IMR-90 (cell line): ENCODE measurements at regions not wholly inside any gene's neighbourhood (a gene's known extent, or its start where the extent isn't known, plus 50 kb on each side); places are given as distances from the start of the nearest gene placed in this dataset.

Experiments used
- ATAC-seq: fragments of 200-7000 bp; cut with Tn5 transposase; 2 replicates; pipeline ENCODE4 v1.9.1; 2020; ENCODE audit warnings: low read depth, mild to moderate bottlenecking, moderate library complexity
- BruUV-seq: library from RNA; stranded (reverse); fragments of 400-500 nt; replicated peaks from 2 replicates; lab custom pipeline; 2021; lab: Mats Ljungman, UMichigan
- CTCF ChIA-PET: fragments of 300-600 bp; formaldehyde crosslinking; extraction: SDS; loops from one replicate; lab custom pipeline; 2021; ENCODE audit warnings: antibody characterized with exemption; lab: Yijun Ruan, JAX
- POLR2A ChIA-PET: fragments of 300-600 bp; sonication (Branson Sonifier 250); formaldehyde crosslinking; loops from one replicate; lab custom pipeline; 2022; ENCODE audit warnings: antibody characterized with exemption; ENCODE audit not compliant: unreplicated experiment; lab: Charles Lee
- DNase-seq: peaks from one replicate; pipeline ENCODE4 v3.0.0; 2013
- H2AFZ ChIP-seq: replicated peaks from 2 replicates; pipeline ENCODE3; 2013; ENCODE audit warnings: low read length, mild to moderate bottlenecking; ENCODE audit not compliant: poor library complexity
- H2AK5ac ChIP-seq: 2 replicates; pipeline ENCODE4 v1.6.1; 2013; ENCODE audit warnings: low read depth, low read length, inconsistent platforms
- H2AK9ac ChIP-seq: replicated peaks from 2 replicates; pipeline ENCODE3; 2013; ENCODE audit warnings: mild to moderate bottlenecking, low read depth, low read length, moderate library complexity; ENCODE audit not compliant: poor library complexity
- H2BK120ac ChIP-seq: 2 replicates; pipeline ENCODE4 v1.6.1; 2013; ENCODE audit warnings: low read depth, low read length, inconsistent platforms
- H2BK15ac ChIP-seq: 3 replicates; pipeline ENCODE4 v1.6.1; 2013; ENCODE audit warnings: low read depth, low read length, inconsistent platforms
- H2BK20ac ChIP-seq: 2 replicates; pipeline ENCODE4 v1.6.1; 2013; ENCODE audit warnings: low read depth, mild to moderate bottlenecking, inconsistent platforms, low read length, moderate library complexity
- H2BK5ac ChIP-seq: 2 replicates; pipeline ENCODE4 v1.6.1; 2013; ENCODE audit warnings: mild to moderate bottlenecking, low read depth, low read length, inconsistent platforms; ENCODE audit not compliant: poor library complexity, severe bottlenecking
- H3K14ac ChIP-seq: replicated peaks from 2 replicates; pipeline ENCODE4 v1.6.1; 2013; ENCODE audit warnings: low read depth, low read length, inconsistent platforms
- H3K18ac ChIP-seq: 2 replicates; pipeline ENCODE4 v1.6.1; 2013; ENCODE audit warnings: low read depth, low read length, control low read depth
- H3K23ac ChIP-seq: 2 replicates; pipeline ENCODE4 v1.6.1; 2013; ENCODE audit warnings: low read depth, low read length, inconsistent platforms
- H3K27ac ChIP-seq: 2 replicates; pipeline ENCODE4 v1.5.1; 2013; ENCODE audit warnings: mild to moderate bottlenecking, control low read depth, low read length; ENCODE audit not compliant: insufficient read depth
- H3K27me3 ChIP-seq: 2 replicates; pipeline ENCODE4 v1.6.1; 2013; ENCODE audit warnings: low read length; ENCODE audit not compliant: control insufficient read depth, insufficient read depth
- H3K36me3 ChIP-seq: 2 replicates; pipeline ENCODE4 v1.6.1; 2013; ENCODE audit warnings: low read length, mixed read lengths; ENCODE audit not compliant: control insufficient read depth, insufficient read depth
- H3K4ac ChIP-seq: 2 replicates; pipeline ENCODE4 v1.6.1; 2013; ENCODE audit warnings: low read depth, low read length, inconsistent platforms
- H3K4me1 ChIP-seq: 2 replicates; pipeline ENCODE4 v1.6.1; 2013; ENCODE audit warnings: low read length, mixed read lengths; ENCODE audit not compliant: control insufficient read depth, insufficient read depth
- H3K4me2 ChIP-seq: 2 replicates; pipeline ENCODE4 v1.6.1; 2013; ENCODE audit warnings: low read depth, mild to moderate bottlenecking, control low read depth, low read length, moderate library complexity
- H3K4me3 ChIP-seq: 2 replicates; pipeline ENCODE4 v1.5.1; 2013; ENCODE audit warnings: low read depth, mild to moderate bottlenecking, control low read depth, low read length, moderate library complexity; ENCODE audit not compliant: insufficient read depth
- H3K56ac ChIP-seq: 2 replicates; pipeline ENCODE4 v1.6.1; 2013; ENCODE audit warnings: low read length, inconsistent platforms; ENCODE audit not compliant: insufficient read depth; ENCODE audit errors: extremely low read depth
- H3K79me1 ChIP-seq, 2 experiments: 2 replicates each; pipeline ENCODE4 v1.6.1; 2013; ENCODE audit warnings: low read length in 2 of 2, inconsistent platforms in 1 of 2, low read depth in 1 of 2
- H3K9ac ChIP-seq: 2 replicates; pipeline ENCODE4 v1.6.1; 2013; ENCODE audit warnings: low read depth, low read length, control low read depth
- H3K9me1 ChIP-seq: 2 replicates; pipeline ENCODE4 v1.6.1; 2013; ENCODE audit warnings: low read length, inconsistent platforms; ENCODE audit not compliant: insufficient read depth
- H3K9me3 ChIP-seq: 2 replicates; pipeline ENCODE4 v1.6.1; 2013; ENCODE audit warnings: low read length; ENCODE audit not compliant: control insufficient read depth, insufficient read depth
- H4K20me1 ChIP-seq: 2 replicates; pipeline ENCODE4 v1.6.1; 2013; ENCODE audit warnings: low read length, inconsistent platforms; ENCODE audit not compliant: insufficient read depth
- H4K5ac ChIP-seq: 2 replicates; pipeline ENCODE4 v1.6.1; 2013; ENCODE audit warnings: mild to moderate bottlenecking, low read depth, low read length, control low read depth
- H4K8ac ChIP-seq, 2 experiments: 2 replicates each; pipeline ENCODE4 v1.6.1; 2013; ENCODE audit warnings: low read depth in 2 of 2, low read length in 2 of 2, control low read depth in 1 of 2, inconsistent platforms in 1 of 2
- H4K91ac ChIP-seq: 2 replicates; pipeline ENCODE4 v1.6.1; 2013; ENCODE audit warnings: low read depth, low read length, inconsistent platforms; ENCODE audit not compliant: insufficient read depth
- BHLHE40 ChIP-seq: fragments of 150-350 bp; IDR thresholded peaks from 2 replicates; pipeline ENCODE4 v1.6.1; 2016; ENCODE audit warnings: mild to moderate bottlenecking, low read depth, low read length
- CEBPB ChIP-seq: IDR thresholded peaks from 2 replicates; pipeline ENCODE4 v1.6.1; 2012; ENCODE audit warnings: low read depth, low read length, improper control_type of control experiment
- CHD1 ChIP-seq: IDR thresholded peaks from 2 replicates; pipeline ENCODE4 v1.6.1; 2012; ENCODE audit warnings: low read depth, low read length, improper control_type of control experiment
- CTCF ChIP-seq: conservative IDR thresholded peaks from 2 replicates; pipeline ENCODE4 v1.5.1; 2012; ENCODE audit warnings: mild to moderate bottlenecking, low read depth, low read length, improper control_type of control experiment
- ELK1 ChIP-seq: fragments of 150-350 bp; IDR thresholded peaks from 2 replicates; pipeline ENCODE4 v1.6.1; 2016; ENCODE audit warnings: low read depth, mild to moderate bottlenecking, low read length, moderate library complexity, borderline replicate concordance
- FOS ChIP-seq: fragments of 150-350 bp; IDR thresholded peaks from 2 replicates; pipeline ENCODE4 v1.6.1; 2016; ENCODE audit warnings: low read depth, low read length
- MAFK ChIP-seq: IDR thresholded peaks from 2 replicates; pipeline ENCODE4 v1.6.1; 2012; ENCODE audit warnings: low read depth, low read length, improper control_type of control experiment
- MAZ ChIP-seq: IDR thresholded peaks from 2 replicates; pipeline ENCODE4 v1.6.1; 2012; ENCODE audit warnings: low read depth, mild to moderate bottlenecking, low read length, improper control_type of control experiment, moderate library complexity, borderline replicate concordance
- MXI1 ChIP-seq: IDR thresholded peaks from 2 replicates; pipeline ENCODE4 v1.6.1; 2012; ENCODE audit warnings: low read depth, mild to moderate bottlenecking, low read length, moderate library complexity, borderline replicate concordance
- NFE2L2 ChIP-seq: fragments of 150-350 bp; IDR thresholded peaks from 2 replicates; pipeline ENCODE4 v1.6.1; 2016; ENCODE audit warnings: low read depth, mild to moderate bottlenecking, low read length
- POLR2A ChIP-seq: IDR thresholded peaks from 2 replicates; pipeline ENCODE4 v1.6.1; 2012; ENCODE audit warnings: mild to moderate bottlenecking, low read depth, low read length
- RAD21 ChIP-seq: IDR thresholded peaks from 2 replicates; pipeline ENCODE4 v1.6.1; 2012; ENCODE audit warnings: low read length, improper control_type of control experiment
- RCOR1 ChIP-seq: IDR thresholded peaks from 2 replicates; pipeline ENCODE4 v1.6.1; 2012; ENCODE audit warnings: mild to moderate bottlenecking, low read length, improper control_type of control experiment; ENCODE audit not compliant: insufficient replicate concordance
- RFX5 ChIP-seq: IDR thresholded peaks from 2 replicates; pipeline ENCODE4 v1.8.0; 2012; ENCODE audit warnings: low read depth, mild to moderate bottlenecking, low read length, moderate library complexity
- SMC3 ChIP-seq: fragments of 150-350 bp; IDR thresholded peaks from 2 replicates; pipeline ENCODE4 v1.6.1; 2016; ENCODE audit warnings: low read depth, mild to moderate bottlenecking, antibody characterized with exemption, low read length, moderate library complexity
- USF2 ChIP-seq: fragments of 150-350 bp; IDR thresholded peaks from 2 replicates; pipeline ENCODE4 v1.6.1; 2017; ENCODE audit warnings: mild to moderate bottlenecking, antibody characterized with exemption, low read length, low read depth
- WGBS, 2 experiments: methylation state at CpG; one replicate each; pipeline versions ENCODE4 v1.1.5 to v1.1.7; 2013; ENCODE audit warnings: missing lambda C conversion rate in 2 of 2; ENCODE audit not compliant: insufficient read length in 1 of 2; ENCODE audit errors: extremely low coverage in 2 of 2; 5-methylcytosine and 5-hydroxymethylcytosine counted together
- dilution Hi-C: fragments of 300-500 bp; cut with HindIII; formaldehyde crosslinking; loops from one replicate; pipeline ENCODE4 v1.14.3; 2018; ENCODE audit warnings: low sequenced_read_pairs; ENCODE audit not compliant: unreplicated experiment
- in situ Hi-C: fragments of 300-500 bp; cut with MboI; formaldehyde crosslinking; loops from 3 replicates; pipeline ENCODE4 v1.14.3; 2019; ENCODE audit warnings: low sequenced_read_pairs, inconsistent platforms, mixed read lengths
- intact Hi-C: fragments of 100-400 bp; cut with micrococcal nuclease; formaldehyde crosslinking; loops from 2 replicates; pipeline ENCODE4 v1.10.0; 2022

- Histone ChIP-seq H3K36me3 (no peaks in the 10 kb centered on the region), H3K14ac (no peak overlapping the region), H2AFZ (no peak overlapping the region), H4K20me1 (no peaks in the 10 kb centered on the region), H3K9me3 (no peaks in the 10 kb centered on the region), H2BK15ac (no peak overlapping the region), H2BK5ac (no peak overlapping the region), H2BK20ac (no peak overlapping the region), H2BK120ac (no peak overlapping the region), H3K4me3 (no peak overlapping the region), H3K4me2 (no peak overlapping the region), H3K56ac (no peak overlapping the region), H2AK9ac (no peak overlapping the region), H3K27ac (no peak overlapping the region), H4K8ac (no peak overlapping the region), H3K27me3 (no peaks in the 10 kb centered on the region), H3K79me1 (no peaks in the 10 kb centered on the region), H4K91ac (no peak overlapping the region), H3K4me1 (no peaks in the 10 kb centered on the region), H3K18ac (no peak overlapping the region), H3K23ac (no peak overlapping the region), H3K9ac (no peak overlapping the region), H3K4ac (no peak overlapping the region), H4K5ac (no peak overlapping the region), H2AK5ac (no peak overlapping the region), H3K9me1 (0 out of 2 replicates have a peak, but pooled peaks cover 3% of the 10 kb centered on the region)
- intact Hi-C loops, result loop anchor here (10.0 kb wide), 1 partner anchor 441 kb away; no protein-coding TSS in a partner anchor
- dilution Hi-C loops, result no loop called here
- no CpG with 5 or more reads among the region's 4 CpGs for WGBS, 2 experiments
- in situ Hi-C loops, result no loop called here
- no TSS peak for BruUV-seq
- ChIA-PET CTCF (interaction anchor here (0.8 to 1.0 kb wide), 2 partner anchors 17 to 383 kb away, joined by 3 read pairs; no protein-coding TSS in a partner anchor), POLR2A (interaction anchor here (0.5 kb wide), 1 partner anchor 9 kb away, joined by 6 read pairs; no protein-coding TSS in a partner anchor)
- no peak for ATAC-seq
- TF ChIP-seq RAD21 (no peak), POLR2A (no peak), BHLHE40 (no peak), FOS (no peak), CHD1 (no peak), RFX5 (no peak), MAFK (no peak), CTCF (no peak), NFE2L2 (no peak), SMC3 (no peak), ELK1 (no peak), USF2 (no peak), CEBPB (no peak), RCOR1 (no peak), MAZ (no peak), MXI1 (no peak)
- DNase-seq, result no peak
These were observed 272.0 kb upstream of the KYNU start for GRCh38 chr2:142605421-142605820.
